Activated CD4-positive, CD25-positive, alpha-beta regulatory T cell treated with anti-CD3 and anti-CD28 coated beads, Interleukin-2, amount 50 U/mL, for 72 hours (primary cell): ENCODE measurements at regions not wholly inside any gene's neighbourhood (a gene's known extent, or its start where the extent isn't known, plus 50 kb on each side); places are given as distances from the start of the nearest gene placed in this dataset.

Experiments
- DNase-seq: peaks from one replicate; pipeline ENCODE4 v3.0.0; 2021

GRCh38 chr17:34113089-34113488, 142.0 kb upstream of the CCL2 start:
- no peak for DNase-seq

- DNase-seq: no peak
Measured at GRCh38 chr17:34114174-34114573, 140.9 kb upstream of the CCL2 start.

- no peak for DNase-seq
Measured at GRCh38 chr17:34116306-34116705, 138.8 kb upstream of the CCL2 start.

- DNase-seq: no peak
Measured at GRCh38 chr17:34117332-34117731, 137.8 kb upstream of the CCL2 start.

- no peak for DNase-seq
Measured at GRCh38 chr17:34117811-34118210, 137.3 kb upstream of the CCL2 start.

GRCh38 chr17:34118564-34118963, 136.5 kb upstream of the CCL2 start:
- no peak for DNase-seq

GRCh38 chr17:34121311-34121710, 133.8 kb upstream of the CCL2 start:
- no peak for DNase-seq

GRCh38 chr17:34122515-34122914, 132.6 kb upstream of the CCL2 start:
- DNase-seq: no peak

- no peak for DNase-seq
Measured at GRCh38 chr17:34125010-34125409, 130.1 kb upstream of the CCL2 start.

GRCh38 chr17:34125921-34126320, 129.2 kb upstream of the CCL2 start:
- DNase-seq: no peak

- no peak for DNase-seq
Measured at GRCh38 chr17:34126496-34126895, 128.6 kb upstream of the CCL2 start.

- no peak for DNase-seq
Measured at GRCh38 chr17:34126965-34127364, 128.1 kb upstream of the CCL2 start.

GRCh38 chr17:34130544-34130943, 124.5 kb upstream of the CCL2 start:
- DNase-seq: no peak

GRCh38 chr17:34131386-34131785, 123.7 kb upstream of the CCL2 start:
- DNase-seq: no peak

- no peak for DNase-seq
Measured at GRCh38 chr17:34133350-34133749, 121.7 kb upstream of the CCL2 start.

- no peak for DNase-seq
Measured at GRCh38 chr17:34135841-34136240, 119.2 kb upstream of the CCL2 start.

GRCh38 chr17:34140006-34140405, 115.1 kb upstream of the CCL2 start:
- no peak for DNase-seq

GRCh38 chr17:34141590-34141989, 113.5 kb upstream of the CCL2 start:
- DNase-seq: no peak

- no peak for DNase-seq
Measured at GRCh38 chr17:34143430-34143829, 111.7 kb upstream of the CCL2 start.

- peak; percentile 45 for DNase-seq
Measured at GRCh38 chr17:34146440-34147043, 108.5 kb upstream of the CCL2 start.

GRCh38 chr17:34151102-34151501, 104.0 kb upstream of the CCL2 start:
- no peak for DNase-seq

GRCh38 chr17:34153991-34154390, 101.1 kb upstream of the CCL2 start:
- no peak for DNase-seq

GRCh38 chr17:34154961-34155730, 99.9 kb upstream of the CCL2 start:
- DNase-seq: no peak

GRCh38 chr17:34155947-34156346, 99.1 kb upstream of the CCL2 start:
- DNase-seq: no peak

- DNase-seq: no peak
Measured at GRCh38 chr17:34156401-34156740, 98.7 kb upstream of the CCL2 start.
